ENCODE measurements at regions not wholly inside any gene's neighbourhood (a gene's known extent, or its start where the extent isn't known, plus 50 kb on each side); places are given as distances from the start of the nearest gene placed in this dataset.
"Not testable (repeated sequence)": the region's sequence is repeated elsewhere in the genome, so short reads cannot be mapped to it uniquely, and the experiment has no call there.

DNA sequence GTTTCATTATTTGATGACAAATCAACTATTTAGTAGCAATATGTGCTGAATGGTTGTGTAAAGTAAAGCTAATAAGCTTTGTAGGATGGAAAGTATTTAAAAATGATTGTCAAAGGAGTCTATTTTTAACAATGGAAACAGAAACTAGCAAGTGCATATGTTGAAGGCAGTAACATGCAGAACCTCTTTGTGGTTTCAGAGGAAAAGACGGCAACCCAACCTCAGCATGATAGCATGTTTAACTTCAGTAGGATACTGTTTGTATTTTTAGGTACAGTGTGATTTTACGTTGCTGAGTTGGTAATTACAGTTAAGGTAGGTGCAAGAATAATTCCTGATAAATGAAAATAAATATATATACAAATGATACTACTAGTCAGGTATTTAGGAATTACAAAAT is 545.4 kb downstream of the CDY1 start:
- ATAC-seq (ENCODE audit: poor library complexity); intact Hi-C loops (cut with DNase I); DNase-seq: not testable (repeated sequence)

DNA sequence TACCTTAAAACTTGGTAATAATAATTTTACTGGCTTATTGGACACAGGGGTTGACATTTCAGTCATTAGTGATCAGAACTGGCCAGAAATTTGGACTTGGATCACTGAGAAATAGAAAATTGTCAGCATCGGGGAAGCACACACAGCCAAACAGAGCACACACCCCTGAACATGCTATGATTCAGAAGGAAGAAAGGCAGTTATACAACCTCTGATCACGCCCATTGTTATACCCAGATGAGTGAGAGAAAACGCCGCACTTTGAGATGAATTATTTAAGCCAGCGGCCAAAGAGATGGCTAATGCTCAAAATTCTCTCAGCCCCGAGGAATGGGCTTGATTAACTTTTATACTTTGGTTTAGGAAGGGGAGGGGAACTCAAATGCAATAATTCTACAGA is 557.4 kb downstream of the CDY1 start:
- DNase-seq; ATAC-seq (ENCODE audit: poor library complexity); intact Hi-C loops (cut with DNase I): not testable (repeated sequence)

DNA sequence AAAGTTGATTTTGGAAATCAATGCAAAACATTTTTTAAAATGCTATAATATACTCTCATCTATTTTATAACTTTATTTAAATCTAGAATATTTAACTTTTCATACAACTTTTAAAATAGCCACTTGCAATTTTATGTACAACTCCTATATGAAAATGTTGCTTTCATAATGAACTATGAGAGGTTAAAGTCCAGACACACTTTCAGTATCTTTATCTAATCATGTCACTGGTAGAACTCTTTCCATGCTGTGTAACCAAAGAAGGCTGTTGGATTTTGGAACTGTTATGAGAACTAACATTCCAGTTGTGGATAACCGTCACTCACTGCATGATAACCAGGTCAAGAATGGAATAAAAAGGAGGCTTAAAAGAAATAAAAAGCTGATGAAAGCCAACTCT is 603.1 kb downstream of the CDY1 start:
- ATAC-seq (ENCODE audit: poor library complexity); intact Hi-C loops (cut with DNase I); DNase-seq: not testable (repeated sequence)

DNA sequence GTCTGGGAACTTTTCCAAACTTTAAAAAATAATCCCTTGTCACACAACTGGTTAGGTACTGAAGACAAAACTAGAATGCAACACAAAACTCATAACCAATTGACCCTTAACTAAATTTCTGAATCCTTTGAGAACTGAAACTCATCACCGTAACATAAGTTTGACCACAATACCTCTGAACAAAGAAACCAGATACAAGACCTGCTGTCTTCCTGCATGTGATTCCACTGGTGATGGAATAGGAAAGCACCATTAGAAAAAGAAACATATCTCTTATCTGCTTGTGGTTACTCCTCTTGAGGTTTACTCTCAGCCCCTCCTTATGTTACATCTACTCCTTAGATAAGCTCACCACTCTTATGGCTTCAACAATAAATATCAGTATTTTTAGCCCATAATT is 603.6 kb downstream of the CDY1 start:
- intact Hi-C loops (cut with DNase I); ATAC-seq (ENCODE audit: poor library complexity); DNase-seq: not testable (repeated sequence)

DNA sequence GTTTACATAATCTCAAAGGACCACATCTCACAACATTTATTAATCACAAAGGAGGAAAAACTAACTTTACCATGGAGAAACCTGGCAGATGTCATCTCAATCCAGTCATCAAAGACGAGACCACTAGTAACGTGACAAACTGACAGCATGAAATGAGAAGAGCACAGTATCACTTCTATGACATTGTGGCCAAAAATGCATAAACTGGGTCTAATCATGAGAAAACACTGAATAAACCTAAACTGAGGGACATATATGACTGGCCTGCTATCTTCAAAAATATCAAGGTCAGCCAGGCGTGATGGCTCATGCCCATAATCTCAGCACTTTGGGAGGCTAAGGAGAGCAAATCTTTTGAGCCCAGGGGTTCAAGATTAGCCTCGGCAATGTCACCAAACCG is 619.0 kb downstream of the CDY1 start:
- intact Hi-C loops (cut with DNase I); DNase-seq; ATAC-seq (ENCODE audit: poor library complexity): not testable (repeated sequence)

DNA sequence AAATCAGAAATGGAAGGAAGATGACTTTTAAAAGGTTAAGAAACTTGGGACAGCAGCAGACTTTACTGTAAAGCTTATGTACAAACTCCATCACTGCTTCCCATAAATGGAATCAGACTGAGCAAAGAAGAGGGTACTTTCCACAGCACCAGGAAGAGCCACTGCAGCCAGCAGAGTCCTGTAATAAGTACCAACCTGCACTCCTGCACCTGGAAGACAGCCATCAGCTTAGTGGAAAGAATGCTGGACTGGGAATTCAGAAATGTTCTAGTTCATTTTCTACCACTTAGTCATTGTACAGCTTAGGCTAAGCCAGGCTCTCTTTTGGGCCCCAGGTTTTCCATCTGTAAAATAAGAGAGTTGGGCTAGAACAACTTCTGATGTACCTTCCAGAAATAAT is 632.3 kb downstream of the CDY1 start:
- ATAC-seq (ENCODE audit: poor library complexity): peak; percentile 90
- intact Hi-C loops (cut with DNase I); DNase-seq: not testable (repeated sequence)

DNA sequence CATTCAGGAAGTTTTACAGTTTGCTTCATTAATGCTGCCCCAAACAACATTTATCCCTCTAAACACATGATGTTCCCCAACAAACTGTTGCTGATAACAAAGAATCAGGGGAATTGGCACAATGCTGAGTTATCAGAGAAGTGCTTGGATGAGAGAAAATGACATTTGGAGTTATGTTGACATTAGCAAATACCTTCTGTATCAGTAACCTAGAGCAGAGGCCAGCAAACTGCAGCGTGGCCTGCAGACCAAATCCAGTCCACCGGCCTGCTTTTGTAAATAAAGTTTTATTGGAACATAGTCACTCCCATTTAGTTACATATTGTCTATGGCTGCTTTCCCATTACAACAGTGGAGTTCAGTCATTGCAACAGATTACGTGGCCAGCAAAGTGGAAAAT is 643.5 kb downstream of the CDY1 start:
- DNase-seq; intact Hi-C loops (cut with DNase I): not testable (repeated sequence)
- ATAC-seq (ENCODE audit: poor library complexity): peak; percentile 67

DNA sequence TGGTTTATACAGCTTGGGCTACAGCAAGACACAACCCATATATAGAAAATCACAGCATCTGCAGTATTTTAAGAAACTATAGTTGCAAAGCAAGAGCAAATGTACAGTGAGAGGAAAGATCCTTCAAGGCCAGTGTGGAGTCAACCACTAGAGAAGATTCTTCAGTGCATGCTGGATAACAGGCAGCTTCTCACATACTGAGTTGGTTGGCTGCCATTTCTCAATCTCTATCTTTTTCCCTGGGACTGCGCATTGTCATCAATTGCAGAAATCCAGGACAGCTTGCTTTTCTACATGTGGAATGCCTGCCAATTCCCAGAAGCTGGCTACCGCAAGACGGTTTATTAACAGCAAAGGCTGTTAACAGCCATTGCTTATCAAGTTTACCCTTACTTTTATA is 646.5 kb downstream of the CDY1 start:
- ATAC-seq (ENCODE audit: poor library complexity): peak; percentile 78
- DNase-seq; intact Hi-C loops (cut with DNase I): not testable (repeated sequence)

DNA sequence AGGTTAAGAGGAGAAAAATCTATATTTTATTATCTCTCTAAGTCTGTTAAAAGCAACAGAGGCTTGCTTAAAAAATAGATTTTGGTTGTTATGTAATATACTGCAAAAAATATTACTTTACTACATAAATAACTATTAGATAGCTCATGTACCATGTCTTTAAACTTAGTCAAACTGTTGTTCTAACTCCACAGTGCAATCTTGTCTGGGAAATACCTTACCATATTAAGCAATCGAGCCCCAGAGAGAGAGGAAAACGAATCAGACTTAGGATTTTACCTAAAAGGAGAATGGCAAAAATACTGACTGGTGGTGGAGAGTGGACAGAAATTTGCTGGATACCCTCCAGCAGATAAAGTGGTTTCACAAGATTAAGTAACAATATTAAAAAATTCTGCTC is 647.0 kb downstream of the CDY1 start:
- intact Hi-C loops (cut with DNase I); DNase-seq: not testable (repeated sequence)
- ATAC-seq (ENCODE audit: poor library complexity): peak; percentile 52

DNA sequence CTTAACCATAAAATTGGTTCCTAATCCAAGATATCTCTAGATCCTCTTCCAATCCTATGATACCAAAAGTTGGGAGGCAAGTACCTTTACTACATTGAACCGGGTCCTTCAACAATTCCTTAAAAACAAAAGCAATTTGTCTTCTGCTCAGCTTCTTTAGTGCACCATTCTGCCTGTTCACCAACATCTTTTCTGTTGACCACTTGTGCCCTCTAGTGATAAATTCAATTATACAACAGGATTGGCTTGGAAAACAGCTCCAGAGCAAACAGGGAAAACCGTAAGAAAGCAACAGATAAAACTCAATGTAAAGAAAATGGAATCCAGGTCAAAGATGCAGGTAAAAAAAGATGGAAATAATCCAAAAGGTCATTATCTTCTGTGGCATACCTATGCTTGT is 651.2 kb downstream of the CDY1 start:
- intact Hi-C loops (cut with DNase I); DNase-seq: not testable (repeated sequence)
- peak; percentile 58 for ATAC-seq (ENCODE audit: poor library complexity)

DNA sequence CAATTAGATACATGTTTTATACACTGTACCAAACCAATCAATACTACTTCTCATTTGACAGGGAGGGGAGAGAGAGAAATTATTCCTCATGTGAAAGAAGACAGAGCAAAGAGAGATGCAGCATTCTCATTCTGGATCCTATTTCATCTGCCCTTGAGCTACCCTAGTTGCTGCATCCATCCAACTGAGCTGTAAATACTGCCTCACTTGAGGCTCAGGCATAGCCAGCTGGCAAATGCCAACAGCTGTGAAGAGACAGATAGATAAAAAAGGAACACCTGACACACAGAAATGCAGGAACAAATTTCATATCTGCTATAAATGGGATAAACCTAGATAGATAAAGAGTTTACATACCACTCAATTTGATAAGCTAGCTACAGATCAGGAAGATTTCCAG is 684.1 kb downstream of the CDY1 start:
- peak; percentile 87 for ATAC-seq (ENCODE audit: poor library complexity)
- DNase-seq; intact Hi-C loops (cut with DNase I): not testable (repeated sequence)

DNA sequence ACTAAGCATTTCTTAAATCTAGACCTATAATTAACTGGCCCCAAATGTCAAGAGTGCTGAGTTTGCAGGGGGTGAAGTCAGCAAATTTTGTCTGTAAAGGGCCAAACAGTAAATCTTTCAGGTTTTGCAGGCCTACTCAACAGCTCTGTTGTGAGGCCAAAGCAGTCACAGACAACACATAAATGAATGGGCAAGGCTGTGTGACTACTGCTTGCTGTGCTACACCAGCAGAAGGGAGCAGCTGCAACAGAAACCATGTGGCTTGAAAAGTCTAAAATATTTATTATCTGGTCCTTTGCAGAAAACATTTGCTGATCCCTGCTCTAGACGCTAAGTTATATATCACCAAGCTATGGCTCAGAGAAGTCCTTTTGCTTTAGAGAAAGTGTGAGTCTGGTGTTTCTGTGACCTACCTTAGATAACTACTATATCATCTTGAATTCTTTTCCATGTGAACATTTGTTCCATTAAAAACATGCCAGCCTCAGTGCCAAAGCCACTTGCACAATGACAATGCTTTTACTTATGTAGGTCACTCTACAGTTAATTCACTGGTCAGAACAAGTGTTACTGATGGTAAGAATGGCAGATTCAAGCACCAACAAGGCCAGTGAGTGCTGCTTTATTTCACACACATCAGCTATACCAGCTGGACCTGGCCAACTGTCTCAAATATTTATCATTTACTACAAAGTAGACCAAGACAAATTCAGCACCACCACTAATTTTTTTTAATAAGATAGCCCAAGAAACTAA is 684.9 kb downstream of the CDY1 start:
- intact Hi-C loops (cut with DNase I): not testable (repeated sequence)
- ATAC-seq (ENCODE audit: poor library complexity): peak; percentile 88

DNA sequence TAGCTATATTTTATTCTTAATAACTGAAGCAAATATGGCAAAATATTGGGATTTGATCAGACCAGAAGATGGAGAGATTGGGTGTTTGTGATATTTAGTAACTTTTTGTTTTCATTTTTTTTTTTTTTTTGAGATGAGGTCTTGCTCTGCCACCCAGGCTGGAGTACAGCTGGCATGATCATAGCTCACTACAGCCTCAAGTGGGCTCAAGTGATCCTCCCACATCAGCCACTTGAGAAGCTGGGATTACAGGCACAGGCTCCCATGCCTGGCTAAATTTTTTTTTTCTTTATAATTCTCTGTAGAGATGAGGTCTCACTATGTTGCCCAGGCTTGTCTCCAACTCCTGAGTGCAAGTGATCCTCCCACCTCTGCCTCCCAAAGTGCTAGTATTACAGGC is 686.4 kb downstream of the CDY1 start:
- intact Hi-C loops (cut with DNase I); DNase-seq: not testable (repeated sequence)
- peak; percentile 80 for ATAC-seq (ENCODE audit: poor library complexity)

More for the DNA sequence above, 684.9 kb downstream of the CDY1 start:
- not testable (repeated sequence) for DNase-seq

DNA sequence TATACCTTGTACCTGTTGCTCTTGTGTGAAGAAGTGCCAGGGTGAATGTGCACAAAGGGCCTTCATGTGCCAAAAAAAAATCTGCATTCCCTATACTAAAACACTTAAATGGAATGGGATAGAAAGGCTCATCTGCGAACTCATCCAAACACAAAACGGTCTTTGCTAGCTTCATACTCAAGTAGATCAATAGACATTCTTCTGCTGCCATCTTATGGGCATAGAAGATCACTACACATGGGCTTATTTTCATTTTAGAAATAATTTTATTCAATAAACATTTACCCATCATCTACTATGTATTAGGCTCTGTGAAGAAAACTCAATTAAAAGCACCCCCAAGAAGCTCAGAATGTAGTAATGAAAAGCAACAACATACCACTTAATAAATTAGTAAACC is 693.1 kb downstream of the CDY1 start:
- ATAC-seq (ENCODE audit: poor library complexity): peak; percentile 80
- DNase-seq; intact Hi-C loops (cut with DNase I): not testable (repeated sequence)

DNA sequence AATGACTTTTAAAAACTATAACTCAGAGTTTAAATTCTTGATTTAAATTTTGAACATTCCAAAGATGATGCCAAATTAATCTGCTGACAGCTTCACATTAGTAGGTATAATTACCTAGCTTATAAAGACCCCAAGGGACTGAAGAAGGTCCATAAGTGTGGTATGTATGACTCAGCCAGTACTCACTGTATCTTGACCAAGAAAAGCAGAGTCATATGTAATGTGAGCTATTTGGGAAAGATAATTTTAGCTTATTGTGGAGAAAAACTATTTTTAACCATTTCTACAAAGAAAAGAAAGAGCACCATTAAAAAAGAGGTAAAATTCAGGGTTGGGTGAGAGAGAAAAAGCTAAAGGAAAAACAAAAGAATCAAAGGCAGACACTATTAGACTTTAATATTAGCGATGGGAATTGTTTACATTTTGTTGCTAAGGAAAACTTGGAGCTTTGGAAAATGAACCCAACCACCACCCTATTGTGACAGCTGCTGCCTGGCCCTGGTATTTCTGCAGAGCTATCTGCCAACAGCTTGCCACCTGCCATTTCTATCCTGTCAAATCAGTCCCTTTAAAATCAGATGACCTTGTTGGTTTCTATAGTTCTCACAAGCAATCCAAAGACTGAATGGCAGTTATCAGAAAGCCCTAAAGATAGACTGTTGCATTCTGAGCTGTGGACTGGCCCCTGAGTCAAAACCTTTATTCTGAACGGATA is 697.7 kb downstream of the CDY1 start:
- intact Hi-C loops (cut with DNase I): not testable (repeated sequence)
- peak; percentile 60 for ATAC-seq (ENCODE audit: poor library complexity)

DNA sequence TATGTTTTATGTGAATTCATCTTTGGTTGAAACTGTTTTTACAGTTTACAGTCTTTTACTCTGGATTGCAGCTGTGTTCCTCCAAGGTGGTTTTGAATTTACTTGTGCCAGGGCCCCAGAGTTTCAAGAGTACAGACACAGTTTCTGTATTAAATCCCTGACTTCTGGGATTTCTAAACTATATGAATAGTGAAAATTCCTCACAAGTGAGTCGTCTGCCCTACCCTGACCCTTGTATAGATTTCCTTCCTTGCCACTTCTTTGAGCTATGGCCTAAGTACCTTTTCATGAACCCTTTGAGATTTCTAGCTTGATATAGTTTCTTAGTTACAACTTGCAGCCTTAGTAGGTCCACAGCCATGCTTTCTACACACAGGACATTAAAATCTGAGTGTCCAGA is 700.8 kb downstream of the CDY1 start:
- DNase-seq; intact Hi-C loops (cut with DNase I); ATAC-seq (ENCODE audit: poor library complexity): not testable (repeated sequence)

More for the DNA sequence above, 697.7 kb downstream of the CDY1 start:
- not testable (repeated sequence) for DNase-seq

DNA sequence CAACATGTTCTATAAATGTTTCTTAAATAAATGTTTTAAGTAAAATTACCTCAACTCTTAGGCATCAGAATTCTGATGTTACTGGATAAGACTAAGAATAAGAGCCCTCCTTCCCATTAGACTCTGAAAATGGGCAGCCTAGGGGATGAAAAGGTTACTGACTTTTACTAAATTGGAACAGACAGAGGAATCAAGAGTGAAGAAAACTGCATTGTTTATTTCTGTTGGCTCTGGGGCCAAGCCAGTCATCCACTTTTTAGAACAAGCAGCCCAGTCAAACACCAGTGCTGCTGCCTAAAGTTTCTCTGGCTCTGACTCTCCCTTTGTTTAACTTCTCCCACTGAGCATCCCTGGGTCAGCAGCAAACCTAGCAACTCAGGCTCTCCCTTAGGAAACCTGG is 731.0 kb downstream of the CDY1 start:
- intact Hi-C loops (cut with DNase I); ATAC-seq (ENCODE audit: poor library complexity); DNase-seq: not testable (repeated sequence)

DNA sequence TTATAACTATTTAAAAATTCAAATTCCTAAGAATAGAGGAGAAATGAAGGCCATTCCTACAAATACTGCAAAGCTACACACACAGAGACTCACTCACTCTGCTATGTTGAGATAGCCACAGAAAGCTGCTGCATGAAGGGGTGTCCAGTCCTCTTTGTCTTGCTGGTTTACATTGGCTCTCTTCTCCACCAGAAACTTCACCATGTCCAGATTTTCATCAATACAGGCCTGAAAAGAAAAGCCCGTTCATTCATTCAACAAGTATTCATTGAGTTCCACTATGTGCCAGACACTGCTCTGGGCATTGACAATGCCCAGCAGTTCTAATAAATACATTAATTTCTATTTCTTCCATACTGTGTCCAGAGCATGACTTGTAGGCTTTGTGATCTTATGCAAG is 732.3 kb downstream of the CDY1 start:
- no peak for ATAC-seq (ENCODE audit: poor library complexity)
- intact Hi-C loops (cut with DNase I): no loop called here
- no peak for DNase-seq

DNA sequence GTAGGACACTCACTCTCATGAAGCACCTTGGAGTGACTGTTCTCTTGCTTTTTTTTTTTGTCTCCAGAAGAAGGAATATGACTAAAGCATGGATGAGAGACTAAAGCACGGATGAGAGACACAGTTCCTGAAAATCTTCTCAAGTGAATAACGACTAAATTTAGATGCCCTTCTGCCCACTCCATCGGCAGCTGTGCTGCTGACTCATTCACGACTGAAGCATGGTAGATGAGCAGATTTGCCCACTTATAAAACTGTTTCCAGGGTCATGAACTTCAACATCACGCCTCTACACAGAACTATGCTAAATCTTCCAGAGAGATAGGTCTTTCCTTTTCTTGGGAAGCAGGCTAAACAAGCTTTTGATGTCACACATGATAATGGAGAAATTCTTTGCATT is 738.0 kb downstream of the CDY1 start:
- intact Hi-C loops (cut with DNase I); DNase-seq: not testable (repeated sequence)

DNA sequence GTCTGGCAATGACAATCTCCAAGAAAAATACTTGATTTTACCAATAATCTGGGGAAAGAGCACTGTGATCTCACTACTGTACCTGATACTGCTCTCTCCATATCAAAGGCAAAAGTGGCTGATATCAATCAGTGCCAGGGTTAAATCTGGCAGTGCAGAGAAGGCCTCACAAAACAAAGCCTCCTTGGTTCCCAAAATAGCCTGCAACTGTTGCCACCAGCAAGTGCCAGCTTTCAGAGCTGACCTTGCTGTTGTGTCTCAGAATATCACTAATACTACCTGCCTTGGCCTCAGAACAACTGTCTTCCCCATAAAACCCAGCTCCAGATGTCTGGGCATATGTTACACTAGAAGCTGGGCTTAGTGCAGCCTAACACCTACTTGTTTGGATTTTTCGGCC is 738.6 kb downstream of the CDY1 start:
- intact Hi-C loops (cut with DNase I): not testable (repeated sequence)
- ATAC-seq (ENCODE audit: poor library complexity) (peak; percentile 87), DNase-seq (peak; percentile 36)

More for the DNA sequence above, 738.0 kb downstream of the CDY1 start:
- ATAC-seq (ENCODE audit: poor library complexity): peak; percentile 72

All from Right ventricle myocardium superior (tissue), 1 donor.